Parathyroid adenoma (tissue), 2 donors: ENCODE measurements at regions not wholly inside any gene's neighbourhood (a gene's known extent, or its start where the extent isn't known, plus 50 kb on each side); places are given as distances from the start of the nearest gene placed in this dataset.

Experiments
- H2AFZ ChIP-seq: fragments of 300-600 bp; sonication (generic); one replicate; pipeline ENCODE4 v1.7.0; 2017; ENCODE audit warnings: antibody characterized with exemption, mild to moderate bottlenecking
- H3K27ac ChIP-seq: fragments of 300-600 bp; sonication (generic); one replicate; pipeline ENCODE4 v1.7.0; 2017
- H3K27me3 ChIP-seq: fragments of 300-600 bp; sonication (generic); one replicate; pipeline ENCODE4 v1.7.0; 2017; ENCODE audit warnings: low read length; ENCODE audit not compliant: control insufficient read depth, insufficient read depth
- H3K36me3 ChIP-seq: fragments of 300-600 bp; sonication (generic); one replicate; pipeline ENCODE4 v1.7.0; 2017; ENCODE audit warnings: low read length; ENCODE audit not compliant: control insufficient read depth, insufficient read depth
- H3K4me1 ChIP-seq: fragments of 300-600 bp; sonication (generic); one replicate; pipeline ENCODE4 v1.7.0; 2017; ENCODE audit warnings: control low read depth
- H3K4me2 ChIP-seq: fragments of 300-600 bp; sonication (generic); one replicate; pipeline ENCODE4 v1.7.0; 2017; ENCODE audit warnings: low read length
- H3K4me3 ChIP-seq: fragments of 300-600 bp; sonication (generic); one replicate; pipeline ENCODE4 v1.7.0; 2017; ENCODE audit warnings: low read depth, low read length
- H3K79me2 ChIP-seq: fragments of 300-600 bp; sonication (generic); one replicate; pipeline ENCODE4 v1.7.0; 2017; ENCODE audit warnings: control low read depth
- H3K9ac ChIP-seq: fragments of 300-600 bp; sonication (generic); one replicate; pipeline ENCODE4 v1.7.0; 2017; ENCODE audit warnings: mild to moderate bottlenecking
- H3K9me3 ChIP-seq: fragments of 300-600 bp; sonication (generic); one replicate; pipeline ENCODE4 v1.7.0; 2017; ENCODE audit warnings: low read length; ENCODE audit not compliant: control insufficient read depth
- TF ChIP-seq, protein P1 (sequence below): fragments of 300-600 bp; sonication (generic); IDR thresholded peaks from one replicate; pipeline ENCODE4 v1.7.0; 2017; ENCODE audit warnings: antibody characterized with exemption, mild to moderate bottlenecking
- donor health status: primary hyperparathyroidism.

- TF ChIP-seq, protein P1, sequence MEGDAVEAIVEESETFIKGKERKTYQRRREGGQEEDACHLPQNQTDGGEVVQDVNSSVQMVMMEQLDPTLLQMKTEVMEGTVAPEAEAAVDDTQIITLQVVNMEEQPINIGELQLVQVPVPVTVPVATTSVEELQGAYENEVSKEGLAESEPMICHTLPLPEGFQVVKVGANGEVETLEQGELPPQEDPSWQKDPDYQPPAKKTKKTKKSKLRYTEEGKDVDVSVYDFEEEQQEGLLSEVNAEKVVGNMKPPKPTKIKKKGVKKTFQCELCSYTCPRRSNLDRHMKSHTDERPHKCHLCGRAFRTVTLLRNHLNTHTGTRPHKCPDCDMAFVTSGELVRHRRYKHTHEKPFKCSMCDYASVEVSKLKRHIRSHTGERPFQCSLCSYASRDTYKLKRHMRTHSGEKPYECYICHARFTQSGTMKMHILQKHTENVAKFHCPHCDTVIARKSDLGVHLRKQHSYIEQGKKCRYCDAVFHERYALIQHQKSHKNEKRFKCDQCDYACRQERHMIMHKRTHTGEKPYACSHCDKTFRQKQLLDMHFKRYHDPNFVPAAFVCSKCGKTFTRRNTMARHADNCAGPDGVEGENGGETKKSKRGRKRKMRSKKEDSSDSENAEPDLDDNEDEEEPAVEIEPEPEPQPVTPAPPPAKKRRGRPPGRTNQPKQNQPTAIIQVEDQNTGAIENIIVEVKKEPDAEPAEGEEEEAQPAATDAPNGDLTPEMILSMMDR: no peak
Observed at GRCh38 chr5:114928644-114929462, 240.9 kb downstream of the TRIM36 start.

DNA sequence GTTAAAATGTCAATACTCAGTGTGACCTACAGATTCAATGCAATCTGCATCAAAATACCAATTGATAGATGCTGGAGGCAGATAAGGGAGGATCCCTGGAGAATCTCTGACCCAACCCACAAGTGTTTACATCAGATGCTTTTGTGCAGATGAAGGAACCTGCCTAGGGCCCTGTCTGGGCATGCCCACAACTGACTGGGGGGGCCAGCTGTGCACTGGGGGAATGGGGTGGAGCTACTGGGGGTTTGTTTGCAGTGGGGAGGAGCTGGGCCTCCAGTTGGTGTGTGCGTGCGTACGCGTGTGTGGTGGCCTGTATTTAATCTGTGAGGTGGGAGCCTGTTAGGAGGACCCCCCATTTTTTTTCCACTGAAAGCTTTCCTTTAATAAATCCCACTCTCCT lies 244.9 kb downstream of the TRIM36 start:
- TF ChIP-seq, protein P1: no peak
- no peak overlapping the region for H2AFZ ChIP-seq
- H3K4me3 ChIP-seq: no peak overlapping the region
- H3K79me2 ChIP-seq: no peaks in the 10 kb centered on the region
- no peaks in the 10 kb centered on the region for H3K27me3 ChIP-seq
- H3K4me2 ChIP-seq: no peak overlapping the region
- no peak overlapping the region for H3K9ac ChIP-seq
- H3K36me3 ChIP-seq: no peaks in the 10 kb centered on the region
- H3K27ac ChIP-seq: no peak overlapping the region
- H3K4me1 ChIP-seq: no peaks in the 10 kb centered on the region
- no peaks in the 10 kb centered on the region for H3K9me3 ChIP-seq

More at GRCh38 chr5:114928644-114929462, 240.9 kb downstream of the TRIM36 start:
- no peaks in the 10 kb centered on the region for H3K27me3 ChIP-seq
- H3K4me3 ChIP-seq: no peak overlapping the region
- H2AFZ ChIP-seq: no peak overlapping the region
- no peak overlapping the region for H3K27ac ChIP-seq
- H3K4me2 ChIP-seq: no peak overlapping the region
- no peaks in the 10 kb centered on the region for H3K36me3 ChIP-seq
- H3K4me1 ChIP-seq: no peaks in the 10 kb centered on the region
- H3K9me3 ChIP-seq: no peaks in the 10 kb centered on the region
- H3K9ac ChIP-seq: no peak overlapping the region
- H3K79me2 ChIP-seq: no peaks in the 10 kb centered on the region

GRCh38 chr5:114912189-114912920 lies 257.4 kb downstream of the TRIM36 start:
- Histone ChIP-seq H2AFZ (no peak overlapping the region), H3K4me3 (no peak overlapping the region), H3K27ac (no peak overlapping the region), H3K9ac (no peak overlapping the region), H3K79me2 (no peaks in the 10 kb centered on the region), H3K4me1 (no peaks in the 10 kb centered on the region), H3K9me3 (no peaks in the 10 kb centered on the region), H3K4me2 (no peak overlapping the region), H3K27me3 (no peaks in the 10 kb centered on the region), H3K36me3 (no peaks in the 10 kb centered on the region)
- TF ChIP-seq, protein P1: no peak

DNA sequence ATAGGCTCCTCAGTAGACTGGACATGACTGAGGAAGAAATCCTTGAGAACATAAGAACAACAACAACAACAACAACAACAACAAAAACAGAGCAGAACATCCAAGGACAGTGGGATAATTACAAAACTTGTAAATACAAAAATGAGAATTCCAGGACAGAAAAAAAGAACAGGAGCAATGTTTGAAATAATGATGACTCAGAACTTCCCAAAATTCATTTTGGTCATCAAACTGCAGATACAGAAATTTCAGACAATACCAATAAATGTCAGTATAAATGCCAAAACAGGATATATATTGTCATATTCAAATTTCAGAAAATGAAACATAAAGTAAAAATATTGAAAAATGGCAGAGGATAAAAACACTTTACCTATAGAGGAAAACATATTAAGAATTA lies 259.0 kb downstream of the TRIM36 start:
- Histone ChIP-seq H3K4me3 (no peak overlapping the region), H3K4me1 (no peaks in the 10 kb centered on the region), H3K4me2 (no peak overlapping the region), H2AFZ (no peak overlapping the region), H3K27me3 (no peaks in the 10 kb centered on the region), H3K27ac (no peak overlapping the region), H3K9me3 (no peaks in the 10 kb centered on the region), H3K9ac (no peak overlapping the region), H3K36me3 (no peaks in the 10 kb centered on the region), H3K79me2 (no peaks in the 10 kb centered on the region)
- TF ChIP-seq, protein P1: no peak
